ENCODE measurements at regions not wholly inside any gene's neighbourhood (a gene's known extent, or its start where the extent isn't known, plus 50 kb on each side); places are given as distances from the start of the nearest gene placed in this dataset.

DNA sequence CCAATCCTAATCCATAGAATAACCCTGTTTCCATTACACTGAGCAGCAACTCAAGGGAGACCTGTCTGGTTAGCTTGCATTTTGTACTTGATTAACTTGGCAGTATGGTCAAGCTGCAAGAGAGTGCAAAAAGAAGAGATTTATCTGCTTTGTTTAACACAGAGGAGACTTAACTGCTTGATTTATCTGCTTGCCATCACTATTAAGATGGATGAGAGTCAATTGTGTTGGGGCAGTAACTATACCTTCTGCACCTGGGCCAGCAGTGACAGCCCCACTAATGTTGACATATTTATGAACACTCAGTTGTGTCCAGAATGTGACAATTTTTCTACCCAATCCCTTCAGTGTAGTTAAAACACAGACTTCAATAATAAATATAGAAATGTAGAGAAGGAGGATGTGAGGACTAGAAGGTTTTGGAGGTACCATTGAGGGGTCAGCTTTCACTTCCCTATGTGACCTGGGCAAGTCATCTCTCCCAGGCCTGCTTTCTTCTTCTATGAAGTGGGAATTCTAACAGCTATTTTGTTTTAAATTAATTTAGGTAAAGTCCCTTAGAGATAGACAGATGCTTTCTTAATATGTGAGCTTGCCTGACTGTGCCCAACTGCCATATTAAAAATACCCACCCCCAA, 159.1 kb upstream of the KCNK2 start:
- TF ChIP-seq EHMT2 (IDR thresholded peaks at IDR 0.05; ENCODE audit: borderline replicate concordance, low read depth, low read length), result no peak
- no peak for TF ChIP-seq PAWR (CRISPR knock-in tag; IDR thresholded peaks at IDR 0.05; ENCODE audit: borderline replicate concordance)

Measured in HepG2 (cell line).